IMR-90 (cell line): ENCODE measurements at regions not wholly inside any gene's neighbourhood (a gene's known extent, or its start where the extent isn't known, plus 50 kb on each side); places are given as distances from the start of the nearest gene placed in this dataset.
A peak's percentile ranks its signal among the peaks of the same experiment; 100 is the strongest.

Experiments used
- ATAC-seq: fragments of 200-7000 bp; cut with Tn5 transposase; 2 replicates; pipeline ENCODE4 v1.9.1; 2020; ENCODE audit warnings: low read depth, mild to moderate bottlenecking, moderate library complexity
- BruUV-seq: library from RNA; stranded (reverse); fragments of 400-500 nt; replicated peaks from 2 replicates; lab custom pipeline; 2021; lab: Mats Ljungman, UMichigan
- CTCF ChIA-PET: fragments of 300-600 bp; formaldehyde crosslinking; extraction: SDS; loops from one replicate; lab custom pipeline; 2021; ENCODE audit warnings: antibody characterized with exemption; lab: Yijun Ruan, JAX
- POLR2A ChIA-PET: fragments of 300-600 bp; sonication (Branson Sonifier 250); formaldehyde crosslinking; loops from one replicate; lab custom pipeline; 2022; ENCODE audit warnings: antibody characterized with exemption; ENCODE audit not compliant: unreplicated experiment; lab: Charles Lee
- DNase-seq: peaks from one replicate; pipeline ENCODE4 v3.0.0; 2013
- H2AFZ ChIP-seq: replicated peaks from 2 replicates; pipeline ENCODE3; 2013; ENCODE audit warnings: low read length, mild to moderate bottlenecking; ENCODE audit not compliant: poor library complexity
- H2AK5ac ChIP-seq: 2 replicates; pipeline ENCODE4 v1.6.1; 2013; ENCODE audit warnings: low read depth, low read length, inconsistent platforms
- H2AK9ac ChIP-seq: replicated peaks from 2 replicates; pipeline ENCODE3; 2013; ENCODE audit warnings: mild to moderate bottlenecking, low read depth, low read length, moderate library complexity; ENCODE audit not compliant: poor library complexity
- H2BK120ac ChIP-seq: 2 replicates; pipeline ENCODE4 v1.6.1; 2013; ENCODE audit warnings: low read depth, low read length, inconsistent platforms
- H2BK15ac ChIP-seq: 3 replicates; pipeline ENCODE4 v1.6.1; 2013; ENCODE audit warnings: low read depth, low read length, inconsistent platforms
- H2BK20ac ChIP-seq: 2 replicates; pipeline ENCODE4 v1.6.1; 2013; ENCODE audit warnings: low read depth, mild to moderate bottlenecking, inconsistent platforms, low read length, moderate library complexity
- H2BK5ac ChIP-seq: 2 replicates; pipeline ENCODE4 v1.6.1; 2013; ENCODE audit warnings: mild to moderate bottlenecking, low read depth, low read length, inconsistent platforms; ENCODE audit not compliant: poor library complexity, severe bottlenecking
- H3K14ac ChIP-seq: replicated peaks from 2 replicates; pipeline ENCODE4 v1.6.1; 2013; ENCODE audit warnings: low read depth, low read length, inconsistent platforms
- H3K18ac ChIP-seq: 2 replicates; pipeline ENCODE4 v1.6.1; 2013; ENCODE audit warnings: low read depth, low read length, control low read depth
- H3K23ac ChIP-seq: 2 replicates; pipeline ENCODE4 v1.6.1; 2013; ENCODE audit warnings: low read depth, low read length, inconsistent platforms
- H3K27ac ChIP-seq: 2 replicates; pipeline ENCODE4 v1.5.1; 2013; ENCODE audit warnings: mild to moderate bottlenecking, control low read depth, low read length; ENCODE audit not compliant: insufficient read depth
- H3K27me3 ChIP-seq: 2 replicates; pipeline ENCODE4 v1.6.1; 2013; ENCODE audit warnings: low read length; ENCODE audit not compliant: control insufficient read depth, insufficient read depth
- H3K36me3 ChIP-seq: 2 replicates; pipeline ENCODE4 v1.6.1; 2013; ENCODE audit warnings: low read length, mixed read lengths; ENCODE audit not compliant: control insufficient read depth, insufficient read depth
- H3K4ac ChIP-seq: 2 replicates; pipeline ENCODE4 v1.6.1; 2013; ENCODE audit warnings: low read depth, low read length, inconsistent platforms
- H3K4me1 ChIP-seq: 2 replicates; pipeline ENCODE4 v1.6.1; 2013; ENCODE audit warnings: low read length, mixed read lengths; ENCODE audit not compliant: control insufficient read depth, insufficient read depth
- H3K4me2 ChIP-seq: 2 replicates; pipeline ENCODE4 v1.6.1; 2013; ENCODE audit warnings: low read depth, mild to moderate bottlenecking, control low read depth, low read length, moderate library complexity
- H3K4me3 ChIP-seq: 2 replicates; pipeline ENCODE4 v1.5.1; 2013; ENCODE audit warnings: low read depth, mild to moderate bottlenecking, control low read depth, low read length, moderate library complexity; ENCODE audit not compliant: insufficient read depth
- H3K56ac ChIP-seq: 2 replicates; pipeline ENCODE4 v1.6.1; 2013; ENCODE audit warnings: low read length, inconsistent platforms; ENCODE audit not compliant: insufficient read depth; ENCODE audit errors: extremely low read depth
- H3K79me1 ChIP-seq, 2 experiments: 2 replicates each; pipeline ENCODE4 v1.6.1; 2013; ENCODE audit warnings: low read length in 2 of 2, inconsistent platforms in 1 of 2, low read depth in 1 of 2
- H3K9ac ChIP-seq: 2 replicates; pipeline ENCODE4 v1.6.1; 2013; ENCODE audit warnings: low read depth, low read length, control low read depth
- H3K9me1 ChIP-seq: 2 replicates; pipeline ENCODE4 v1.6.1; 2013; ENCODE audit warnings: low read length, inconsistent platforms; ENCODE audit not compliant: insufficient read depth
- H3K9me3 ChIP-seq: 2 replicates; pipeline ENCODE4 v1.6.1; 2013; ENCODE audit warnings: low read length; ENCODE audit not compliant: control insufficient read depth, insufficient read depth
- H4K20me1 ChIP-seq: 2 replicates; pipeline ENCODE4 v1.6.1; 2013; ENCODE audit warnings: low read length, inconsistent platforms; ENCODE audit not compliant: insufficient read depth
- H4K5ac ChIP-seq: 2 replicates; pipeline ENCODE4 v1.6.1; 2013; ENCODE audit warnings: mild to moderate bottlenecking, low read depth, low read length, control low read depth
- H4K8ac ChIP-seq, 2 experiments: 2 replicates each; pipeline ENCODE4 v1.6.1; 2013; ENCODE audit warnings: low read depth in 2 of 2, low read length in 2 of 2, control low read depth in 1 of 2, inconsistent platforms in 1 of 2
- H4K91ac ChIP-seq: 2 replicates; pipeline ENCODE4 v1.6.1; 2013; ENCODE audit warnings: low read depth, low read length, inconsistent platforms; ENCODE audit not compliant: insufficient read depth
- CTCF ChIP-seq: conservative IDR thresholded peaks from 2 replicates; pipeline ENCODE4 v1.5.1; 2012; ENCODE audit warnings: mild to moderate bottlenecking, low read depth, low read length, improper control_type of control experiment
- MAFK ChIP-seq: IDR thresholded peaks from 2 replicates; pipeline ENCODE4 v1.6.1; 2012; ENCODE audit warnings: low read depth, low read length, improper control_type of control experiment
- WGBS, 2 experiments: methylation state at CpG; one replicate each; pipeline versions ENCODE4 v1.1.5 to v1.1.7; 2013; ENCODE audit warnings: missing lambda C conversion rate in 2 of 2; ENCODE audit not compliant: insufficient read length in 1 of 2; ENCODE audit errors: extremely low coverage in 2 of 2; 5-methylcytosine and 5-hydroxymethylcytosine counted together
- dilution Hi-C: fragments of 300-500 bp; cut with HindIII; formaldehyde crosslinking; loops from one replicate; pipeline ENCODE4 v1.14.3; 2018; ENCODE audit warnings: low sequenced_read_pairs; ENCODE audit not compliant: unreplicated experiment
- in situ Hi-C: fragments of 300-500 bp; cut with MboI; formaldehyde crosslinking; loops from 3 replicates; pipeline ENCODE4 v1.14.3; 2019; ENCODE audit warnings: low sequenced_read_pairs, inconsistent platforms, mixed read lengths
- intact Hi-C: fragments of 100-400 bp; cut with micrococcal nuclease; formaldehyde crosslinking; loops from 2 replicates; pipeline ENCODE4 v1.10.0; 2022

GRCh38 chr12:66030217-66030781 lies 100.3 kb downstream of the LLPH start:
- DNase-seq (no peak), ATAC-seq (no peak)
- H3K27ac ChIP-seq, result no peak overlapping the region
- no TSS peak for BruUV-seq
- no peaks in the 10 kb centered on the region for H3K9me1 ChIP-seq
- H3K27me3 ChIP-seq, result no peaks in the 10 kb centered on the region; the same call in 1 of the 2 replicates
- H3K4ac ChIP-seq, result no peak overlapping the region
- H4K20me1 ChIP-seq, result no peaks in the 10 kb centered on the region
- no peak overlapping the region for H2AK5ac ChIP-seq
- intact Hi-C loops, result no loop called here
- no peaks in the 10 kb centered on the region for H3K4me1 ChIP-seq
- in situ Hi-C loops, result no loop called here
- no peaks in the 10 kb centered on the region for H3K79me1 ChIP-seq
- H4K8ac ChIP-seq, result no peak overlapping the region
- H3K4me3 ChIP-seq, result no peak overlapping the region
- no peak overlapping the region for H2BK15ac ChIP-seq
- no peak overlapping the region for H2BK120ac ChIP-seq
- no peak overlapping the region for H4K91ac ChIP-seq
- peak overlapping the region; percentile 15; the same call in 1 of the 2 replicates for H3K23ac ChIP-seq
- CTCF ChIA-PET, result no interaction called here
- no peak overlapping the region for H2AFZ ChIP-seq
- no peaks in the 10 kb centered on the region for H3K36me3 ChIP-seq
- H3K9ac ChIP-seq, result no peak overlapping the region
- dilution Hi-C loops, result no loop called here
- H4K5ac ChIP-seq, result no peak overlapping the region
- POLR2A ChIA-PET, result no interaction called here
- no peak overlapping the region for H3K18ac ChIP-seq
- TF ChIP-seq CTCF, result no peak
- TF ChIP-seq MAFK, result peak; percentile 86
- no peak overlapping the region for H3K56ac ChIP-seq
- no peak overlapping the region for H2BK20ac ChIP-seq
- H2BK5ac ChIP-seq, result peak overlapping the region; percentile 24
- no peak overlapping the region for H3K4me2 ChIP-seq
- no peak overlapping the region for H3K14ac ChIP-seq
- no peaks in the 10 kb centered on the region for H3K9me3 ChIP-seq
- no peak overlapping the region for H2AK9ac ChIP-seq
- WGBS, 2 experiments, result 30% methylated on average over 1 of the region's 2 CpGs; no CpG with 5 or more reads in 1 of the 2 experiments
